ENCODE measurements at regions not wholly inside any gene's neighbourhood (a gene's known extent, or its start where the extent isn't known, plus 50 kb on each side); places are given as distances from the start of the nearest gene placed in this dataset.
"Not testable (repeated sequence)": the region's sequence is repeated elsewhere in the genome, so short reads cannot be mapped to it uniquely, and the experiment has no call there.

GRCh38 chr9:41075671-41076070 is 52.8 kb downstream of the FOXD4L6 start:
- DNase-seq = not testable (repeated sequence)

GRCh38 chr9:41074356-41074942 is 54.0 kb downstream of the FOXD4L6 start:
- DNase-seq = peak; percentile 3

GRCh38 chr9:41073471-41074243 is 54.8 kb downstream of the FOXD4L6 start:
- not testable (repeated sequence) for DNase-seq

- DNase-seq = peak; percentile 49
Observed at GRCh38 chr9:41064125-41064795, 64.2 kb downstream of the FOXD4L6 start.

- DNase-seq = not testable (repeated sequence)
Observed at GRCh38 chr9:41063243-41063642, 65.2 kb downstream of the FOXD4L6 start.

GRCh38 chr9:41059603-41060002 is 68.9 kb downstream of the FOXD4L6 start:
- DNase-seq = not testable (repeated sequence)

- not testable (repeated sequence) for DNase-seq
Observed at GRCh38 chr9:41053666-41054363, 74.7 kb downstream of the FOXD4L6 start.

- DNase-seq = not testable (repeated sequence)
Observed at GRCh38 chr9:41048672-41049071, 79.8 kb downstream of the FOXD4L6 start.

- DNase-seq = not testable (repeated sequence)
Observed at GRCh38 chr9:41047792-41048191, 80.7 kb downstream of the FOXD4L6 start.

GRCh38 chr9:41044930-41045329 is 83.6 kb downstream of the FOXD4L6 start:
- DNase-seq = not testable (repeated sequence)

GRCh38 chr9:41043433-41043832 is 85.0 kb downstream of the FOXD4L6 start:
- not testable (repeated sequence) for DNase-seq

GRCh38 chr9:41042111-41042510 is 86.4 kb downstream of the FOXD4L6 start:
- not testable (repeated sequence) for DNase-seq

GRCh38 chr9:41040705-41041342 is 87.7 kb downstream of the FOXD4L6 start:
- DNase-seq = not testable (repeated sequence)

GRCh38 chr9:41035276-41035675 is 93.2 kb downstream of the FOXD4L6 start:
- DNase-seq = not testable (repeated sequence)

- DNase-seq = not testable (repeated sequence)
Observed at GRCh38 chr9:41034699-41035197, 93.7 kb downstream of the FOXD4L6 start.

GRCh38 chr9:41033877-41034276 is 94.6 kb downstream of the FOXD4L6 start:
- not testable (repeated sequence) for DNase-seq

- not testable (repeated sequence) for DNase-seq
Observed at GRCh38 chr9:41033360-41033759, 95.1 kb downstream of the FOXD4L6 start.

- DNase-seq = not testable (repeated sequence)
Observed at GRCh38 chr9:41026912-41027676, 101.4 kb downstream of the FOXD4L6 start.

GRCh38 chr9:41022365-41022764 is 106.1 kb downstream of the FOXD4L6 start:
- not testable (repeated sequence) for DNase-seq

GRCh38 chr9:41019858-41020562 is 108.5 kb downstream of the FOXD4L6 start:
- not testable (repeated sequence) for DNase-seq

- DNase-seq = not testable (repeated sequence)
Observed at GRCh38 chr9:41018948-41019347, 109.5 kb downstream of the FOXD4L6 start.

All from CD4-positive, alpha-beta T cell treated with Interleukin-17A for 4 hours (primary cell).